ENCODE measurements at regions not wholly inside any gene's neighbourhood (a gene's known extent, or its start where the extent isn't known, plus 50 kb on each side); places are given as distances from the start of the nearest gene placed in this dataset.

- Histone ChIP-seq H3K27ac (ENCODE audit: low read length) (no peak overlapping the region), H3K9me3 (ENCODE audit: control insufficient read depth, low read length) (no peaks in the 10 kb centered on the region), H3K4me1 (ENCODE audit: control insufficient read depth, insufficient read depth, low read length) (no peaks in the 10 kb centered on the region), H3K27me3 (ENCODE audit: control insufficient read depth, insufficient read depth) (no peaks in the 10 kb centered on the region), H3K4me3 (ENCODE audit: low read length) (no peak overlapping the region)
- DNase-seq (no peak), ATAC-seq (no peak)
- intact Hi-C loops (cut with DNase I): no loop called here
Observed at GRCh38 chr10:61356354-61356753, 96.8 kb downstream of the TMEM26 start.

GRCh38 chr10:61355211-61355610, 98.0 kb downstream of the TMEM26 start:
- no peak for ATAC-seq
- H3K9me3 ChIP-seq (ENCODE audit: control insufficient read depth, low read length): no peaks in the 10 kb centered on the region

GRCh38 chr10:61354401-61354975, 98.7 kb downstream of the TMEM26 start:
- H3K27ac ChIP-seq (ENCODE audit: low read length): no peak overlapping the region
- intact Hi-C loops (cut with DNase I): no loop called here
- WGBS: 56% methylated on average over 2 of the region's 2 CpGs
- DNase-seq (no peak), ATAC-seq (no peak)
- H3K9me3 ChIP-seq (ENCODE audit: control insufficient read depth, low read length): no peaks in the 10 kb centered on the region
- H3K4me3 ChIP-seq (ENCODE audit: low read length): no peak overlapping the region
- no peaks in the 10 kb centered on the region for H3K27me3 ChIP-seq (ENCODE audit: control insufficient read depth, insufficient read depth)
- no peaks in the 10 kb centered on the region for H3K4me1 ChIP-seq (ENCODE audit: control insufficient read depth, insufficient read depth, low read length)

More at GRCh38 chr10:61355211-61355610, 98.0 kb downstream of the TMEM26 start:
- H3K4me1 ChIP-seq (ENCODE audit: control insufficient read depth, insufficient read depth, low read length): no peaks in the 10 kb centered on the region
- no peak overlapping the region for H3K4me3 ChIP-seq (ENCODE audit: low read length)
- WGBS: 78% methylated on average over 1 of the region's 1 CpG
- H3K27ac ChIP-seq (ENCODE audit: low read length): no peak overlapping the region
- intact Hi-C loops (cut with DNase I): no loop called here
- DNase-seq: no peak
- no peaks in the 10 kb centered on the region for H3K27me3 ChIP-seq (ENCODE audit: control insufficient read depth, insufficient read depth)

- Histone ChIP-seq H3K4me1 (ENCODE audit: control insufficient read depth, insufficient read depth, low read length) (no peaks in the 10 kb centered on the region), H3K9me3 (ENCODE audit: control insufficient read depth, low read length) (no peaks in the 10 kb centered on the region), H3K4me3 (ENCODE audit: low read length) (no peak overlapping the region), H3K27me3 (ENCODE audit: control insufficient read depth, insufficient read depth) (no peaks in the 10 kb centered on the region), H3K27ac (ENCODE audit: low read length) (no peak overlapping the region)
- intact Hi-C loops (cut with DNase I): no loop called here
- DNase-seq (no peak), ATAC-seq (no peak)
- WGBS: 83% methylated on average over 1 of the region's 1 CpG
Observed at GRCh38 chr10:61350794-61351193, 102.4 kb downstream of the TMEM26 start.

- no peak for DNase-seq
- H3K4me3 ChIP-seq (ENCODE audit: low read length): no peak overlapping the region
- no peak for ATAC-seq
- no peaks in the 10 kb centered on the region for H3K9me3 ChIP-seq (ENCODE audit: control insufficient read depth, low read length)
- 0% methylated on average over 1 of the region's 1 CpG for WGBS
- no peaks in the 10 kb centered on the region for H3K4me1 ChIP-seq (ENCODE audit: control insufficient read depth, insufficient read depth, low read length)
- H3K27me3 ChIP-seq (ENCODE audit: control insufficient read depth, insufficient read depth): no peaks in the 10 kb centered on the region
- intact Hi-C loops (cut with DNase I): no loop called here
- no peak overlapping the region for H3K27ac ChIP-seq (ENCODE audit: low read length)
Observed at GRCh38 chr10:61350068-61350467, 103.1 kb downstream of the TMEM26 start.

GRCh38 chr10:61346796-61347413, 106.3 kb downstream of the TMEM26 start:
- Histone ChIP-seq H3K27me3 (ENCODE audit: control insufficient read depth, insufficient read depth) (no peaks in the 10 kb centered on the region), H3K4me1 (ENCODE audit: control insufficient read depth, insufficient read depth, low read length) (no peaks in the 10 kb centered on the region), H3K4me3 (ENCODE audit: low read length) (no peak overlapping the region), H3K9me3 (ENCODE audit: control insufficient read depth, low read length) (no peaks in the 10 kb centered on the region), H3K27ac (ENCODE audit: low read length) (no peak overlapping the region)
- intact Hi-C loops (cut with DNase I): no loop called here
- no peak for ATAC-seq
- DNase-seq: no peak
- 66% methylated on average over 3 of the region's 3 CpGs for WGBS

- WGBS: 88% methylated on average over 3 of the region's 3 CpGs
- Histone ChIP-seq H3K27me3 (ENCODE audit: control insufficient read depth, insufficient read depth) (no peaks in the 10 kb centered on the region), H3K27ac (ENCODE audit: low read length) (no peak overlapping the region), H3K4me1 (ENCODE audit: control insufficient read depth, insufficient read depth, low read length) (no peaks in the 10 kb centered on the region), H3K9me3 (ENCODE audit: control insufficient read depth, low read length) (no peaks in the 10 kb centered on the region), H3K4me3 (ENCODE audit: low read length) (no peak overlapping the region)
- ATAC-seq (no peak), DNase-seq (no peak)
- intact Hi-C loops (cut with DNase I): no loop called here
Observed at GRCh38 chr10:61343796-61344195, 109.4 kb downstream of the TMEM26 start.

- ATAC-seq (no peak), DNase-seq (no peak)
- intact Hi-C loops (cut with DNase I): no loop called here
- no peaks in the 10 kb centered on the region for H3K9me3 ChIP-seq (ENCODE audit: control insufficient read depth, low read length)
- no peak overlapping the region for H3K27ac ChIP-seq (ENCODE audit: low read length)
- WGBS: 57% methylated on average over 5 of the region's 5 CpGs
- H3K27me3 ChIP-seq (ENCODE audit: control insufficient read depth, insufficient read depth): no peaks in the 10 kb centered on the region
- no peaks in the 10 kb centered on the region for H3K4me1 ChIP-seq (ENCODE audit: control insufficient read depth, insufficient read depth, low read length)
- no peak overlapping the region for H3K4me3 ChIP-seq (ENCODE audit: low read length)
Observed at GRCh38 chr10:61342858-61343572, 110.2 kb downstream of the TMEM26 start.

- no peak for ATAC-seq
- Histone ChIP-seq H3K9me3 (ENCODE audit: control insufficient read depth, low read length) (no peaks in the 10 kb centered on the region), H3K27me3 (ENCODE audit: control insufficient read depth, insufficient read depth) (no peaks in the 10 kb centered on the region), H3K4me1 (ENCODE audit: control insufficient read depth, insufficient read depth, low read length) (no peaks in the 10 kb centered on the region), H3K4me3 (ENCODE audit: low read length) (no peak overlapping the region), H3K27ac (ENCODE audit: low read length) (no peak overlapping the region)
- intact Hi-C loops (cut with DNase I): no loop called here
- DNase-seq: no peak
Observed at GRCh38 chr10:61341008-61341407, 112.2 kb downstream of the TMEM26 start.

GRCh38 chr10:61338146-61338545, 115.0 kb downstream of the TMEM26 start:
- no peak overlapping the region for H3K4me3 ChIP-seq (ENCODE audit: low read length)
- ATAC-seq (no peak), DNase-seq (no peak)
- WGBS: 91% methylated on average over 1 of the region's 1 CpG
- intact Hi-C loops (cut with DNase I): no loop called here
- no peaks in the 10 kb centered on the region for H3K4me1 ChIP-seq (ENCODE audit: control insufficient read depth, insufficient read depth, low read length)
- no peaks in the 10 kb centered on the region for H3K27me3 ChIP-seq (ENCODE audit: control insufficient read depth, insufficient read depth)
- no peaks in the 10 kb centered on the region for H3K9me3 ChIP-seq (ENCODE audit: control insufficient read depth, low read length)
- H3K27ac ChIP-seq (ENCODE audit: low read length): no peak overlapping the region

- no peaks in the 10 kb centered on the region for H3K27me3 ChIP-seq (ENCODE audit: control insufficient read depth, insufficient read depth)
- WGBS: 92% methylated on average over 3 of the region's 3 CpGs
Observed at GRCh38 chr10:61337741-61338140, 115.4 kb downstream of the TMEM26 start.

More at GRCh38 chr10:61337741-61338140, 115.4 kb downstream of the TMEM26 start:
- ATAC-seq: no peak
- Histone ChIP-seq H3K4me1 (ENCODE audit: control insufficient read depth, insufficient read depth, low read length) (no peaks in the 10 kb centered on the region), H3K27ac (ENCODE audit: low read length) (no peak overlapping the region), H3K9me3 (ENCODE audit: control insufficient read depth, low read length) (no peaks in the 10 kb centered on the region), H3K4me3 (ENCODE audit: low read length) (no peak overlapping the region)
- DNase-seq: no peak
- intact Hi-C loops (cut with DNase I): no loop called here

Measured in right cardiac atrium (tissue), 5 donors.